GM23338 (cell line): ENCODE measurements at regions not wholly inside any gene's neighbourhood (a gene's known extent, or its start where the extent isn't known, plus 50 kb on each side); places are given as distances from the start of the nearest gene placed in this dataset.

Experiments
- ATAC-seq: fragments of 200-7000 bp; cut with Tn5 transposase; 3 replicates; pipeline ENCODE4 v1.9.1; 2020
- DNase-seq: peaks from one replicate; pipeline ENCODE4 v3.0.0-alpha.2; 2015; ENCODE audit warnings: low spot score
- H2AFZ ChIP-seq: fragments of 200-600 bp; sonication (generic); 2 replicates; pipeline ENCODE4 v1.8.0; 2016; ENCODE audit warnings: antibody characterized with exemption, mild to moderate bottlenecking, moderate library complexity
- H3F3A ChIP-seq: fragments of 200-600 bp; sonication (generic); replicated peaks from 2 replicates; pipeline ENCODE4 v1.8.0; 2017; ENCODE audit warnings: antibody characterized with exemption, mixed run types, low read depth
- H3K27ac ChIP-seq: fragments of 200-600 bp; sonication (generic); 2 replicates; pipeline ENCODE4 v1.6.1; 2016; ENCODE audit warnings: low read depth
- H3K27me3 ChIP-seq: fragments of 200-600 bp; sonication (generic); 2 replicates; pipeline ENCODE4 v1.8.0; 2016; ENCODE audit warnings: mild to moderate bottlenecking, mixed run types, moderate library complexity; ENCODE audit not compliant: insufficient read depth
- H3K36me3 ChIP-seq: fragments of 200-600 bp; sonication (generic); 2 replicates; pipeline ENCODE4 v1.8.0; 2016; ENCODE audit warnings: mild to moderate bottlenecking; ENCODE audit not compliant: insufficient read depth
- H3K4me1 ChIP-seq: fragments of 200-600 bp; sonication (generic); 2 replicates; pipeline ENCODE4 v1.8.0; 2016; ENCODE audit warnings: mild to moderate bottlenecking, moderate library complexity; ENCODE audit not compliant: insufficient read depth
- H3K4me2 ChIP-seq: fragments of 200-600 bp; sonication (generic); 2 replicates; pipeline ENCODE4 v1.7.1; 2017; ENCODE audit warnings: mixed run types
- H3K4me3 ChIP-seq: fragments of 200-600 bp; sonication (generic); 2 replicates; pipeline ENCODE4 v1.6.1; 2016; ENCODE audit warnings: mixed run types
- H3K79me2 ChIP-seq: fragments of 200-600 bp; sonication (generic); replicated peaks from 2 replicates; pipeline ENCODE4 v1.8.0; 2017; ENCODE audit warnings: mild to moderate bottlenecking; ENCODE audit not compliant: insufficient read depth
- H3K9me2 ChIP-seq: fragments of 200-600 bp; sonication (generic); 2 replicates; pipeline ENCODE4 v1.8.0; 2017; ENCODE audit not compliant: insufficient read depth
- H4K20me1 ChIP-seq: fragments of 200-600 bp; sonication (generic); replicated peaks from 2 replicates; pipeline ENCODE4 v1.8.0; 2017; ENCODE audit warnings: mild to moderate bottlenecking; ENCODE audit not compliant: insufficient read depth
- H3K27ac Mint-ChIP-seq: 2 replicates; pipeline ENCODE4 v1.8.0; 2020; ENCODE audit warnings: inconsistent platforms, mild to moderate bottlenecking, moderate library complexity, mixed read lengths
- H3K27me3 Mint-ChIP-seq: 3 replicates; pipeline ENCODE4 v1.8.0; 2022; ENCODE audit warnings: low read depth, mild to moderate bottlenecking, moderate library complexity, mixed read lengths, inconsistent platforms; ENCODE audit not compliant: insufficient read depth, poor library complexity
- H3K36me3 Mint-ChIP-seq: 3 replicates; pipeline ENCODE4 v1.8.0; 2021; ENCODE audit warnings: low read depth, mild to moderate bottlenecking, inconsistent platforms, moderate library complexity, mixed read lengths
- H3K4me1 Mint-ChIP-seq: 3 replicates; pipeline ENCODE4 v1.8.0; 2020; ENCODE audit warnings: mild to moderate bottlenecking, inconsistent platforms, mixed read lengths
- H3K4me3 Mint-ChIP-seq: 3 replicates; pipeline ENCODE4 v1.8.0; 2021; ENCODE audit warnings: moderate library complexity, mild to moderate bottlenecking, inconsistent platforms, mixed read lengths
- H3K9me3 Mint-ChIP-seq: 3 replicates; pipeline ENCODE4 v1.8.0; 2020; ENCODE audit warnings: moderate library complexity, mild to moderate bottlenecking, inconsistent platforms, mixed read lengths
- CREB1 ChIP-seq: fragments of 250-450 bp; sonication (Bioruptor Pico); IDR thresholded peaks from 2 replicates; pipeline ENCODE4 v1.5.0; 2020; ENCODE audit warnings: low read depth, mild to moderate bottlenecking, moderate library complexity
- CTCF ChIP-seq, 2 experiments: fragments of 200-600 bp in 1 of 2; sonication (generic) in 1 of 2; conservative IDR thresholded peaks; 2 replicates each; pipeline versions ENCODE4 v1.5.1 to v1.6.1; 2016 to 2017; ENCODE audit warnings: antibody characterized with exemption in 2 of 2, low read depth in 2 of 2, mild to moderate bottlenecking in 2 of 2, moderate library complexity in 1 of 2
- ETS1 ChIP-seq: IDR thresholded peaks from 2 replicates; pipeline ENCODE4 v1.6.1; 2016; ENCODE audit warnings: antibody characterized with exemption
- EZH2 ChIP-seq: fragments of 200-600 bp; sonication (generic); IDR thresholded peaks from one replicate; pipeline ENCODE4 v1.8.0; 2017; ENCODE audit warnings: antibody characterized with exemption, mild to moderate bottlenecking, low read depth; ENCODE audit not compliant: unreplicated experiment
- EZH2phosphoT487 ChIP-seq: fragments of 200-600 bp; sonication (generic); IDR thresholded peaks from one replicate; pipeline ENCODE4 v1.8.1; 2018; ENCODE audit warnings: antibody characterized with exemption; ENCODE audit not compliant: unreplicated experiment
- JUNB ChIP-seq: IDR thresholded peaks from one replicate; pipeline ENCODE4 v1.6.1; 2016; ENCODE audit warnings: antibody characterized with exemption; ENCODE audit not compliant: unreplicated experiment
- NANOG ChIP-seq: IDR thresholded peaks from 2 replicates; pipeline ENCODE4 v1.6.1; 2016; ENCODE audit warnings: antibody characterized with exemption, borderline replicate concordance
- POLR2AphosphoS5 ChIP-seq: IDR thresholded peaks from 2 replicates; pipeline ENCODE4 v1.6.1; 2016; ENCODE audit warnings: antibody characterized with exemption, low read depth
- REST ChIP-seq: IDR thresholded peaks from one replicate; pipeline ENCODE4 v1.6.1; 2018; ENCODE audit warnings: antibody characterized with exemption; ENCODE audit not compliant: unreplicated experiment
- STAT1 ChIP-seq: IDR thresholded peaks from one replicate; pipeline ENCODE4 v1.6.1; 2016; ENCODE audit warnings: antibody characterized with exemption; ENCODE audit not compliant: unreplicated experiment
- ZNF114 ChIP-seq: fragments of 250-450 bp; sonication (Bioruptor Pico); IDR thresholded peaks from 2 replicates; pipeline ENCODE4 v1.5.0; 2020; ENCODE audit warnings: mild to moderate bottlenecking, moderate library complexity
- ZNF331 ChIP-seq: fragments of 250-450 bp; sonication (Bioruptor Pico); IDR thresholded peaks from 2 replicates; pipeline ENCODE4 v1.5.0; 2020; ENCODE audit warnings: low read depth, mild to moderate bottlenecking, moderate library complexity
- ZNF462 ChIP-seq: fragments of 250-450 bp; sonication (Bioruptor Pico); IDR thresholded peaks from 2 replicates; pipeline ENCODE4 v1.5.0; 2020; ENCODE audit warnings: mild to moderate bottlenecking, moderate library complexity

- no peaks in the 10 kb centered on the region for H3F3A ChIP-seq
- no peak overlapping the region for H3K27ac ChIP-seq
- peaks cover 7% of the 10 kb centered on the region; the same call in 1 of the 2 replicates for H3K9me2 ChIP-seq
- no peaks in the 10 kb centered on the region for H3K9me3 Mint-ChIP-seq
- H3K79me2 ChIP-seq: no peaks in the 10 kb centered on the region
- no peak for ATAC-seq
- no peak overlapping the region for H3K4me3 Mint-ChIP-seq
- no peaks in the 10 kb centered on the region for H3K36me3 Mint-ChIP-seq
- no peak overlapping the region for H3K4me2 ChIP-seq
- H3K36me3 ChIP-seq: no peaks in the 10 kb centered on the region
- no peaks in the 10 kb centered on the region for H3K27me3 ChIP-seq
- no peak overlapping the region for H3K4me3 ChIP-seq
- H2AFZ ChIP-seq: 0 out of 2 replicates have a peak overlapping the region, but pooled peaks have one; percentile 5
- no peak overlapping the region for H3K27ac Mint-ChIP-seq
- no peaks in the 10 kb centered on the region for H4K20me1 ChIP-seq
- DNase-seq: no peak
- TF ChIP-seq ZNF114: no peak
- no peak for TF ChIP-seq CREB1 (CRISPR knock-in tag)
- no peak for TF ChIP-seq EZH2
- TF ChIP-seq EZH2phosphoT487: no peak
- TF ChIP-seq ZNF462: no peak
- no peak for TF ChIP-seq ETS1
- TF ChIP-seq NANOG: no peak
- no peak for TF ChIP-seq REST
- TF ChIP-seq POLR2AphosphoS5: no peak
- no peak for TF ChIP-seq ZNF331 (CRISPR knock-in tag)
- no peak for TF ChIP-seq CTCF (conservative IDR thresholded peaks at IDR 0.05; ENCODE audit: low read depth in 2 of 2)
- no peak for TF ChIP-seq JUNB
- TF ChIP-seq STAT1: no peak
- H3K4me1 ChIP-seq: peaks cover 17% of the 10 kb centered on the region
- H3K4me1 Mint-ChIP-seq: peaks cover 24% of the 10 kb centered on the region
- H3K27me3 Mint-ChIP-seq: peaks cover 4% of the 10 kb centered on the region
Observed at GRCh38 chr22:27204280-27204679, 546.9 kb downstream of the MIAT start.
